Heart right ventricle (tissue), 16 donors: ENCODE measurements at regions not wholly inside any gene's neighbourhood (a gene's known extent, or its start where the extent isn't known, plus 50 kb on each side); places are given as distances from the start of the nearest gene placed in this dataset.

ENCODE experiments used
- ATAC-seq, 8 donors: fragments of 200-7000 bp; cut with Tn5 transposase; one replicate each; pipeline ENCODE4 v1.9.1; 2020; ENCODE audit warnings: mild to moderate bottlenecking in 8 of 8, moderate library complexity in 8 of 8, moderate number of reproducible peaks in 1 of 8
- DNase-seq, 2 donors: peaks; one replicate each; pipeline ENCODE4 v3.0.0-alpha.2; 2020
- H3K27ac ChIP-seq, 10 donors: fragments of 200-600 bp; sonication (generic) in 2 of 10; one replicate each; pipeline versions ENCODE4 v1.5.0 to v1.8.0; 2020 to 2022; ENCODE audit warnings: mild to moderate bottlenecking in 3 of 10
- H3K27me3 ChIP-seq, 7 donors: fragments of 200-600 bp; one replicate each; pipeline ENCODE4 v1.8.0; 2021 to 2022; ENCODE audit warnings: mild to moderate bottlenecking in 2 of 7
- H3K36me3 ChIP-seq, 9 donors: fragments of 200-600 bp; sonication (generic) in 1 of 9; one replicate each; pipeline versions ENCODE4 v1.5.0 to v1.8.0; 2020 to 2022; ENCODE audit warnings: mild to moderate bottlenecking in 2 of 9
- H3K4me1 ChIP-seq, 9 donors: fragments of 200-600 bp; sonication (generic) in 1 of 9; one replicate each; pipeline versions ENCODE4 v1.5.0 to v1.8.0; 2020 to 2022; ENCODE audit warnings: mild to moderate bottlenecking in 4 of 9
- H3K4me3 ChIP-seq, 10 donors: fragments of 200-600 bp; sonication (generic) in 2 of 10; one replicate each; pipeline versions ENCODE4 v1.5.0 to v1.8.0; 2020 to 2022; ENCODE audit warnings: mild to moderate bottlenecking in 7 of 10, moderate library complexity in 2 of 10
- H3K9me3 ChIP-seq, 11 donors: fragments of 200-600 bp in 10 of 11; sonication (generic) in 2 of 11; one replicate each; pipeline versions ENCODE4 v1.5.0 to v1.8.0; 2013 to 2022; ENCODE audit warnings: mild to moderate bottlenecking in 2 of 11, control low read depth in 1 of 11, moderate library complexity in 1 of 11
- WGBS, 2 donors: extraction: QIAGEN DNeasy Blood & Tissue Kit; methylation state at CpG; one replicate each; pipeline ENCODE4 v1.1.7; 2013; ENCODE audit warnings: inconsistent platforms in 1 of 2; 5-methylcytosine and 5-hydroxymethylcytosine counted together
- intact Hi-C, 10 donors: fragments of 100-400 bp; cut with DNase I; formaldehyde crosslinking; loops; one replicate each; pipeline versions ENCODE4 v1.11.1 to v1.14.2; 2022
- TF ChIP-seq, protein P1 (sequence below), 9 donors: fragments of 200-600 bp; sonication (generic) in 2 of 9; IDR thresholded peaks; one replicate each; pipeline versions ENCODE4 v1.5.0 to v1.8.0; 2021 to 2022; ENCODE audit warnings: antibody characterized with exemption in 9 of 9, mild to moderate bottlenecking in 5 of 9, moderate library complexity in 1 of 9
- donor health status: Arrhythmogenic right ventricular cardiomyopathy.
- donor health status: ischemic (EF 13 %, LVEDD 7.1; RV severe dilation, severe dysfunction).
- donor health status: healthy with polysubstance abuse.
- donor health status: DM: no; HTN: yes; CAD: no.
- donor health status: DM: no; HTN: no; CAD: no.
- donor health status: ischemic (EF 25% LVEDD 6.9; RV normal size, moderate dysfunction).
- donor health status: ischemic (EF 25% LVEDD 5.7; RV mildly dilated, moderate dysfunction).
- donor health status: healthy.
- donor health status: DM: yes; HTN: yes; CAD: no.
- donor health status: Ischemic cardiomyopathy.
- donor health status: ischemic (EF 35%, LVEDD 5.7; RV mildly dilated, moderate dysfunction).
- donor health status: nonischemic (EF 11% LVEDD 7.7; RV severe dilation, severe dysfunction).
- donor health status: DM: yes; HTN: yes; CAD: no.
- donor health status: PGD.
- donor health status: ischemic (EF 29% LVEDD 5.4; RV normal size, mild dysfunction).
- donor health status: nonischemic (EF 23%, LVEDD 6.1; RV moderate dilation, normal function).

DNA sequence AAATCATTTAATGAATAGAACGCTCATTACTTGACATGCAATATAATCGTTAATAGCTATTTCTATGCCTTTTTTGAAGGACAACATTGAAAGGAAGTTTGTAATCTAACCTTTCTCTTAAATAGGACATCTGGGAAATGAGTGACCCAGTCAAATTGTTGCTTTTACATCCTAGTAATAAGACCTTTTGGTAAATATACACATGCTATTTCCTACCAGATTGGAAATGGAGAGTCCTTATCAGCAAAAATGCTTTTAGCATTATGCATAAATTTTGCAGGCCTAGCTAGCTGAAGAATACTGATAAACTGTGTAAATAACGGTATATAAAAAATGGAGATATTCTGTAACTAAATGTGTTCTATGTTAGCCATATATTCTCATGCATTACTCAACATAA lies 567.3 kb upstream of the DSEL start:
- DNase-seq = no peak
- no peaks in the 10 kb centered on the region for H3K9me3 ChIP-seq
- no peaks in the 10 kb centered on the region for H3K36me3 ChIP-seq
- intact Hi-C loops = no loop called here
- H3K4me3 ChIP-seq = no peak overlapping the region
- H3K4me1 ChIP-seq = no peaks in the 10 kb centered on the region
- H3K27ac ChIP-seq = no peak overlapping the region
- TF ChIP-seq, protein P1, sequence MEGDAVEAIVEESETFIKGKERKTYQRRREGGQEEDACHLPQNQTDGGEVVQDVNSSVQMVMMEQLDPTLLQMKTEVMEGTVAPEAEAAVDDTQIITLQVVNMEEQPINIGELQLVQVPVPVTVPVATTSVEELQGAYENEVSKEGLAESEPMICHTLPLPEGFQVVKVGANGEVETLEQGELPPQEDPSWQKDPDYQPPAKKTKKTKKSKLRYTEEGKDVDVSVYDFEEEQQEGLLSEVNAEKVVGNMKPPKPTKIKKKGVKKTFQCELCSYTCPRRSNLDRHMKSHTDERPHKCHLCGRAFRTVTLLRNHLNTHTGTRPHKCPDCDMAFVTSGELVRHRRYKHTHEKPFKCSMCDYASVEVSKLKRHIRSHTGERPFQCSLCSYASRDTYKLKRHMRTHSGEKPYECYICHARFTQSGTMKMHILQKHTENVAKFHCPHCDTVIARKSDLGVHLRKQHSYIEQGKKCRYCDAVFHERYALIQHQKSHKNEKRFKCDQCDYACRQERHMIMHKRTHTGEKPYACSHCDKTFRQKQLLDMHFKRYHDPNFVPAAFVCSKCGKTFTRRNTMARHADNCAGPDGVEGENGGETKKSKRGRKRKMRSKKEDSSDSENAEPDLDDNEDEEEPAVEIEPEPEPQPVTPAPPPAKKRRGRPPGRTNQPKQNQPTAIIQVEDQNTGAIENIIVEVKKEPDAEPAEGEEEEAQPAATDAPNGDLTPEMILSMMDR (IDR thresholded peaks at IDR 0.05) = no peak
- ATAC-seq = no peak
- no peaks in the 10 kb centered on the region for H3K27me3 ChIP-seq
- 50 to 60% methylated on average over 3 of the region's 3 CpGs for WGBS, 2 donors

DNA sequence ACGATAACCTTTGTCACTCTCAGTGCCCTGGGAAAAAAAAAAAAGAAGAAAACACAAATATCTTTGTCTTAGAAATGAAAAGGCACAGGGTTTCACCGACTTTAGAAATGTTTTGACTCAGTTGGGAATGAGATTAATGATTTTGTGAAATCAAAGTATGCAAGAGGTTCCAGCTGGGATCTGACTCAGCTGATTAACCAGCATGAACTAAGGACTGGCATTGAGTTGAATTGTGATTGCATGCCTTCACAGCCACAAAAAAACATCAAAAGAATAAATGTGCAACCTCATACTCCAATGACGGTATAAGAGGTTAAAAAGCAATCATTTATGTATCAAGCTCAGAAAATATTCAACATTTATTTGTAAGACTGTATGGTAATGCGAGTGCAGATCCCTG lies 566.6 kb upstream of the DSEL start:
- no peaks in the 10 kb centered on the region for H3K27me3 ChIP-seq
- H3K4me1 ChIP-seq = no peaks in the 10 kb centered on the region
- H3K9me3 ChIP-seq = no peaks in the 10 kb centered on the region
- no peak for ATAC-seq
- H3K36me3 ChIP-seq = no peaks in the 10 kb centered on the region
- intact Hi-C loops = no loop called here
- no peak overlapping the region for H3K4me3 ChIP-seq
- no peak overlapping the region for H3K27ac ChIP-seq
- WGBS, 2 donors = 53 to 57% methylated on average over 4 of the region's 4 CpGs
- TF ChIP-seq, protein P1 (IDR thresholded peaks at IDR 0.05) = no peak
- no peak for DNase-seq

DNA sequence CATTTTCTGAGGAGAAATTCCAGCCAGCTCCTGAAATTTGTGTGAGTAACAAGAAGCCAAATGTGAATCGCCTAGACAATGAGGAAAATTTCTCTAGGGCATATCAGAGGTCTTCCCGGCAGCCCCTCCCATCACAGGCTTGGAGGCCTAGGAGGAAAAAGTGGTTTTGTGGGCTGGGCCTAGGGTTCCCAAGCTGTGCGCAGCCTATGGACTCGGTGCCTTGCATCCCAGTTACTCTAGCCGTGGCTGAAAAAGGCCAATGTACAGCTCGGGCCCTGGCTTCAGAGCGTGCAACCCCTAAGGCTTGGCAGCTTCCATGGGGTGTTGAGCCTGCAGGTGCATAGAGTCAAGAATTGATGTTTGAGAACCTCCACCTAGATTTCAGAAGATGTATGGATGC lies 556.2 kb upstream of the DSEL start:
- WGBS, 2 donors = 85 to 90% methylated on average over 7 of the region's 7 CpGs

DNA sequence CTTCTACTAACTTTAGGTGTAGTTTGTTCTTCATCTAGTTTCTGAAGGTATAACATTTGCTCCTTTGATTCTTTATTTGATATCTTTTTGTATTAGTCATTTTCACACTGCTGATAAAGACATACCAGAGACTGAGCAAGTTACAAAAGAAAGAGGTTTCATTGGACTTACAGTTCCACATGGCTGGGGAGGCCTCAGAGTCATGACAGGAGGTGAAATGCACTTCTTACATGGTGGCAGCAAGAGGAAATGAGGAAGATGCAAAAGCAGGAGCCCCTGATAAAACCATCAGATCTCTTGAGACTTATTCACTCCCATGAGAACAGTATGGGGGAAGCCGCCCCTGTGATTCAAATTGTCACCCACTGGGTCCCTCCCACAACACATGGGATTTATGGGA lies 544.4 kb upstream of the DSEL start:
- Histone ChIP-seq H3K4me3 (no peak overlapping the region), H3K27ac (no peak overlapping the region), H3K9me3 (peaks cover 0 to 27% (median 11%) of the 10 kb centered on the region in 11 donors), H3K4me1 (no peaks in the 10 kb centered on the region), H3K36me3 (no peaks in the 10 kb centered on the region), H3K27me3 (no peaks in the 10 kb centered on the region)
- TF ChIP-seq, protein P1 (IDR thresholded peaks at IDR 0.05) = no peak
- 78% methylated on average over 1 of the region's 1 CpG for WGBS, 2 donors
- DNase-seq (no peak), ATAC-seq (no peak)
- intact Hi-C loops = no loop called here

More for the DNA sequence above, 556.2 kb upstream of the DSEL start:
- no peak overlapping the region for H3K4me3 ChIP-seq
- intact Hi-C loops = no loop called here
- DNase-seq (no peak), ATAC-seq (no peak)
- H3K9me3 ChIP-seq = peaks cover 0 to 6% (median 0%) of the 10 kb centered on the region in 11 donors
- H3K36me3 ChIP-seq = no peaks in the 10 kb centered on the region
- H3K27ac ChIP-seq = no peak overlapping the region
- TF ChIP-seq, protein P1 (IDR thresholded peaks at IDR 0.05) = no peak
- no peaks in the 10 kb centered on the region for H3K4me1 ChIP-seq
- no peaks in the 10 kb centered on the region for H3K27me3 ChIP-seq

DNA sequence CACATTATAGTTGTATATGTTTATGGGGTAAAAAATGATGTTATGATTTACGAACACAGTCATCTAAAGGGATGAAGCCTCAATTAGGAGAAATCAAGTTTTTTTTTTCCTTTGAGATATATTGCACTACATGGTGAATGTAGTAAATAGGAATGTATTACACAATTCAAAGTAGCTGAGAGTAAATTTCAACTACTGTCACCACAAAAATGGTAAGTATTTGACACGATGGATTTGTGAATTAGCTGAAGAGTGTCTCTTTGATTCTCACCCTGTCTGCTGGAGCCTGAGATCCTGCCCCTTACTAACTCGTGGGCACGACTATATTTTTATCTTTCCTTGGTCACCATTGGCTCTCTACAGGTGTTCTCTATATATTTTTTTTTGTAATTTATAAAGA lies 540.4 kb upstream of the DSEL start:
- H3K4me1 ChIP-seq = no peaks in the 10 kb centered on the region
- 80 to 81% methylated on average over 4 of the region's 4 CpGs for WGBS, 2 donors

More for the DNA sequence above, 540.4 kb upstream of the DSEL start:
- DNase-seq (no peak), ATAC-seq (no peak)
- H3K27ac ChIP-seq = no peak overlapping the region
- no peaks in the 10 kb centered on the region for H3K27me3 ChIP-seq
- intact Hi-C loops = no loop called here
- H3K9me3 ChIP-seq = no peaks in the 10 kb centered on the region
- H3K36me3 ChIP-seq = no peaks in the 10 kb centered on the region
- no peak overlapping the region for H3K4me3 ChIP-seq
- TF ChIP-seq, protein P1 (IDR thresholded peaks at IDR 0.05) = no peak
